ENCODE measurements at regions not wholly inside any gene's neighbourhood (a gene's known extent, or its start where the extent isn't known, plus 50 kb on each side); places are given as distances from the start of the nearest gene placed in this dataset.

- Histone ChIP-seq H3K4me1 (ENCODE audit: control insufficient read depth, insufficient read depth, low read length) (no peaks in the 10 kb centered on the region), H3K9me3 (ENCODE audit: control insufficient read depth, insufficient read depth, low read depth, low read length) (no peaks in the 10 kb centered on the region), H3K4me3 (ENCODE audit: low read depth, low read length) (no peak overlapping the region), H3K36me3 (ENCODE audit: control insufficient read depth in 2 of 2, insufficient read depth in 1 of 2, low read length in 2 of 2) (no peaks in the 10 kb centered on the region), H3K27ac (ENCODE audit: extremely low read depth, low read depth, low read length) (no peak overlapping the region)
- ChIA-PET POLR2A (no interaction called here), CTCF (interaction anchor here (0.6 to 5.0 kb wide), 11 partner anchors 13 to 689 kb away, joined by 3 to 37 read pairs (median 3); no protein-coding TSS in a partner anchor)
- TF ChIP-seq MYNN (tag by site-specific recombination; IDR thresholded peaks at IDR 0.05; ENCODE audit: borderline replicate concordance) (no peak), ZBTB17 (tag by site-specific recombination; IDR thresholded peaks at IDR 0.05) (no peak), ZNF544 (tag by site-specific recombination; IDR thresholded peaks at IDR 0.05) (no peak), ZNF664 (tag by site-specific recombination; IDR thresholded peaks at IDR 0.05) (no peak), ZFP37 (tag by site-specific recombination; IDR thresholded peaks at IDR 0.05) (no peak), ZNF394 (tag by site-specific recombination; IDR thresholded peaks at IDR 0.05; ENCODE audit: borderline replicate concordance) (no peak), ZNF248 (tag by site-specific recombination; IDR thresholded peaks at IDR 0.05) (no peak), ZNF785 (tag by site-specific recombination; IDR thresholded peaks at IDR 0.05) (no peak), ZNF24 (tag by site-specific recombination; IDR thresholded peaks at IDR 0.05) (no peak), ZNF121 (tag by site-specific recombination; IDR thresholded peaks at IDR 0.05) (no peak), ZSCAN4 (tag by site-specific recombination; IDR thresholded peaks at IDR 0.05) (no peak), ZNF560 (tag by site-specific recombination; IDR thresholded peaks at IDR 0.05; ENCODE audit: borderline replicate concordance) (no peak), ZBTB48 (tag by site-specific recombination; IDR thresholded peaks at IDR 0.05) (no peak), ZNF132 (tag by site-specific recombination; IDR thresholded peaks at IDR 0.05; ENCODE audit: borderline replicate concordance) (no peak)
Measured at GRCh38 chr9:78122631-78123030, 91.0 kb upstream of the GNAQ start.

GRCh38 chr9:78121488-78121887 lies 89.9 kb upstream of the GNAQ start:
- POLR2A ChIA-PET = no interaction called here
- H3K4me1 ChIP-seq (ENCODE audit: control insufficient read depth, insufficient read depth, low read length) = no peaks in the 10 kb centered on the region

GRCh38 chr9:78118742-78119473 lies 87.3 kb upstream of the GNAQ start:
- Histone ChIP-seq H3K4me1 (ENCODE audit: control insufficient read depth, insufficient read depth, low read length) (no peaks in the 10 kb centered on the region), H3K4me3 (ENCODE audit: low read depth, low read length) (no peak overlapping the region), H3K27ac (ENCODE audit: extremely low read depth, low read depth, low read length) (no peak overlapping the region), H3K36me3 (ENCODE audit: control insufficient read depth in 2 of 2, insufficient read depth in 1 of 2, low read length in 2 of 2) (no peaks in the 10 kb centered on the region), H3K9me3 (ENCODE audit: control insufficient read depth, insufficient read depth, low read depth, low read length) (no peaks in the 10 kb centered on the region)
- CTCF ChIA-PET = interaction anchor here (0.6 to 5.0 kb wide), 8 partner anchors 11 to 735 kb away, joined by 3 to 26 read pairs (median 3); no protein-coding TSS in a partner anchor
- TF ChIP-seq HOXC10 (CRISPR knock-in tag; IDR thresholded peaks at IDR 0.05) = no peak
- TF ChIP-seq ZNF560 (tag by site-specific recombination; IDR thresholded peaks at IDR 0.05; ENCODE audit: borderline replicate concordance) = no peak
- no peak for TF ChIP-seq YY2 (tag by site-specific recombination; IDR thresholded peaks at IDR 0.05)
- TF ChIP-seq ZNF248 (tag by site-specific recombination; IDR thresholded peaks at IDR 0.05) = no peak
- POLR2A ChIA-PET = no interaction called here

More at GRCh38 chr9:78121488-78121887, 89.9 kb upstream of the GNAQ start:
- Histone ChIP-seq H3K36me3 (ENCODE audit: control insufficient read depth in 2 of 2, insufficient read depth in 1 of 2, low read length in 2 of 2) (no peaks in the 10 kb centered on the region), H3K4me3 (ENCODE audit: low read depth, low read length) (no peak overlapping the region), H3K9me3 (ENCODE audit: control insufficient read depth, insufficient read depth, low read depth, low read length) (no peaks in the 10 kb centered on the region), H3K27ac (ENCODE audit: extremely low read depth, low read depth, low read length) (no peak overlapping the region)
- TF ChIP-seq ZNF660 (tag by site-specific recombination; IDR thresholded peaks at IDR 0.05) = 0 out of 2 replicates have a peak, but pooled peaks have one; percentile 34
- peak; percentile 64 for TF ChIP-seq ZNF654 (tag by site-specific recombination; IDR thresholded peaks at IDR 0.05; ENCODE audit: low read depth)
- no peak for TF ChIP-seq ZNF10 (tag by site-specific recombination; IDR thresholded peaks at IDR 0.05)
- TF ChIP-seq ZFP3 (tag by site-specific recombination; IDR thresholded peaks at IDR 0.05; ENCODE audit: low read depth) = no peak
- CTCF ChIA-PET = interaction anchor here (0.5 to 5.0 kb wide), 32 partner anchors 9 to 688 kb away, joined by 3 to 37 read pairs (median 4); no protein-coding TSS in a partner anchor
